ENCODE measurements at regions not wholly inside any gene's neighbourhood (a gene's known extent, or its start where the extent isn't known, plus 50 kb on each side); places are given as distances from the start of the nearest gene placed in this dataset.

GRCh38 chr6:16817594-16817993, 56.3 kb upstream of the ATXN1 start:
- TF ChIP-seq CTCF (IDR thresholded peaks at IDR 0.05) = no peak
- TF ChIP-seq POLR2A (IDR thresholded peaks at IDR 0.05) = no peak

Measured in testis (tissue), 2 donors.